K562 (cell line): ENCODE measurements at regions not wholly inside any gene's neighbourhood (a gene's known extent, or its start where the extent isn't known, plus 50 kb on each side); places are given as distances from the start of the nearest gene placed in this dataset.

Experiments used
- CTCF ChIP-seq, 3 experiments: IDR thresholded peaks in 2 of 3; conservative IDR thresholded peaks in 1 of 3; 2 replicates each; pipeline ENCODE4 v1.5.1; 2011 to 2012; ENCODE audit warnings: low read length in 3 of 3, mild to moderate bottlenecking in 3 of 3, control low read depth in 2 of 3, improper control_type of control experiment in 1 of 3, inconsistent platforms in 1 of 3, low read depth in 1 of 3, mixed read lengths in 1 of 3, moderate library complexity in 1 of 3; ENCODE audit not compliant: insufficient read depth in 2 of 3
- MAX ChIP-seq: sonication (generic); formaldehyde crosslinking; IDR thresholded peaks from 2 replicates; pipeline ENCODE4 v1.9.0; 2022; ENCODE audit warnings: mild to moderate bottlenecking, missing genetic modification reagents
- MAZ ChIP-seq, 2 experiments: fragments of 450-650 bp in 1 of 2; sonication (generic) in 1 of 2; formaldehyde crosslinking; IDR thresholded peaks in 1 of 2; conservative IDR thresholded peaks in 1 of 2; 2 replicates each; pipeline versions ENCODE4 v1.4.0 to v1.5.0; 2020; ENCODE audit warnings: mild to moderate bottlenecking in 1 of 2, missing genetic modification reagents in 1 of 2
- ZFX ChIP-seq: sonication (generic); formaldehyde crosslinking; IDR thresholded peaks from 2 replicates; pipeline ENCODE4 v1.8.0; 2022; ENCODE audit warnings: mild to moderate bottlenecking, missing genetic modification reagents, moderate library complexity

- TF ChIP-seq ZFX (CRISPR knock-in tag): no peak
- TF ChIP-seq MAZ (CRISPR knock-in tag; conservative IDR thresholded peaks at IDR 0.05 in 1 of 2, IDR thresholded peaks at IDR 0.05 in 1 of 2): no peak
- peak; percentile 82 to 97 (median 87) for TF ChIP-seq CTCF (IDR thresholded peaks at IDR 0.05 in 2 of 3, conservative IDR thresholded peaks at IDR 0.05 in 1 of 3; ENCODE audit: insufficient read depth in 2 of 3, low read depth in 1 of 3, low read length in 3 of 3)
- no peak for TF ChIP-seq MAX (CRISPR knock-in tag)
Measured at GRCh38 chr2:105545730-105546627, 147.1 kb upstream of the FHL2 start.
